ENCODE measurements at regions not wholly inside any gene's neighbourhood (a gene's known extent, or its start where the extent isn't known, plus 50 kb on each side); places are given as distances from the start of the nearest gene placed in this dataset.

DNA sequence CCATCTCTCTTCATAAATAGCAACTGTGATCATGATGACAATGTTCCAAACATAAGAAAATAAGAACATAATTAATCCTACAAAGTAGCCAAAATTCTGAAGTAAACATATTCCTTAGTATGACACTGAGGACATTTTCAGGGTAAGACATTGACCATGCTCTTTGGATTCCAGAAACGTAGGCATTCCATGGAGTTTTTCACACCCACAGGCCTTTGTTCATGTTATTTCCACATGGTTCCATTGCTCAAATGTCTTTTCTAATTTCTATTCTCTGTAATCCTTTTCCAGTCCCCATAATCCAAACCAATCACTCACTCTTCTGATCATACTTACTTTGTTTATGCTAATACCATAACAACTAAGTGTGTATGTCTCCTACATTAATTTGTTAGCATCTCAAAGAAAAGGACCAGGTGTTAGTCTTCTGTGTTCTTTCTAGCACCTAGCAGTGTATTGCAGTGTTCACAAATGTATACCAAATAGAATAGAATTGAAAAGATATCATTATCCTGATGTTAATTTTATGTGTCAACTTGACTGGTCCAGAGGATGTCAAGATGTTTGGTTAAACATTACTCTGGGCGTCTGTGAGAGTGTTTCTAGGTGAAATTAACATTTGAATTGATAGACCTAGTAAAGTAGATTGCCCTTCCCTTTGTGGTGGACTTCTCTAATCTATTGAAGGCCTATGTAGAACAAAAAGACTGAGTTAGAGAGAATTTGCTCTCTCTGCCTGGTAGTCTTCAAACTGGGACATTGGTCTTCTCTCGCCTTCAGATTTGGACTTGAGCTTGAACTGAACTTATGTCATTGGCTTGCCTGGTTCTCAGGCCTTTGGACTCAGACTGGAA is 516.6 kb downstream of the PTPRC start:
- TF ChIP-seq, protein P1, sequence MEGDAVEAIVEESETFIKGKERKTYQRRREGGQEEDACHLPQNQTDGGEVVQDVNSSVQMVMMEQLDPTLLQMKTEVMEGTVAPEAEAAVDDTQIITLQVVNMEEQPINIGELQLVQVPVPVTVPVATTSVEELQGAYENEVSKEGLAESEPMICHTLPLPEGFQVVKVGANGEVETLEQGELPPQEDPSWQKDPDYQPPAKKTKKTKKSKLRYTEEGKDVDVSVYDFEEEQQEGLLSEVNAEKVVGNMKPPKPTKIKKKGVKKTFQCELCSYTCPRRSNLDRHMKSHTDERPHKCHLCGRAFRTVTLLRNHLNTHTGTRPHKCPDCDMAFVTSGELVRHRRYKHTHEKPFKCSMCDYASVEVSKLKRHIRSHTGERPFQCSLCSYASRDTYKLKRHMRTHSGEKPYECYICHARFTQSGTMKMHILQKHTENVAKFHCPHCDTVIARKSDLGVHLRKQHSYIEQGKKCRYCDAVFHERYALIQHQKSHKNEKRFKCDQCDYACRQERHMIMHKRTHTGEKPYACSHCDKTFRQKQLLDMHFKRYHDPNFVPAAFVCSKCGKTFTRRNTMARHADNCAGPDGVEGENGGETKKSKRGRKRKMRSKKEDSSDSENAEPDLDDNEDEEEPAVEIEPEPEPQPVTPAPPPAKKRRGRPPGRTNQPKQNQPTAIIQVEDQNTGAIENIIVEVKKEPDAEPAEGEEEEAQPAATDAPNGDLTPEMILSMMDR (IDR thresholded peaks at IDR 0.05; ENCODE audit: insufficient read depth, low read length): no peak
- no peak for TF ChIP-seq POLR2AphosphoS5 (IDR thresholded peaks at IDR 0.05; ENCODE audit: low read depth)
- TF ChIP-seq REST (IDR thresholded peaks at IDR 0.05; ENCODE audit: insufficient replicate concordance, low read depth): no peak
- TF ChIP-seq GABPA (IDR thresholded peaks at IDR 0.05; ENCODE audit: low read depth): no peak
- TF ChIP-seq SPI1 (IDR thresholded peaks at IDR 0.05; ENCODE audit: borderline replicate concordance, low read depth): no peak

Data from HL-60 (cell line).